Endothelial cell of umbilical vein (primary cell): ENCODE measurements at regions not wholly inside any gene's neighbourhood (a gene's known extent, or its start where the extent isn't known, plus 50 kb on each side); places are given as distances from the start of the nearest gene placed in this dataset.

Source experiments
- BruUV-seq: library from RNA; stranded (reverse); fragments of 400-500 nt; replicated peaks from 2 replicates; lab custom pipeline; 2021; lab: Mats Ljungman, UMichigan
- CTCF ChIA-PET: fragments of 300-600, 350-600 bp; sonication (Branson Sonifier 250); formaldehyde crosslinking; loops from one replicate; lab custom pipeline; 2021; ENCODE audit warnings: antibody characterized with exemption, inconsistent platforms; lab: Charles Lee
- POLR2A ChIA-PET: fragments of 300-600, 350-600 bp; sonication (Branson Sonifier 250); formaldehyde crosslinking; loops from one replicate; lab custom pipeline; 2021; ENCODE audit warnings: antibody characterized with exemption, inconsistent platforms; lab: Charles Lee
- DNase-seq: peaks from one replicate; pipeline ENCODE4 v3.0.0-alpha.2; 2011; ENCODE audit warnings: low read depth, low spot score
- FAIRE-seq: peaks from 2 replicates; lab custom pipeline; 2011; peaks lifted over from hg19 to GRCh38; lab: Jason Lieb, UNC
- H2AFZ ChIP-seq: 2 replicates; pipeline ENCODE4 v1.6.0; 2012; ENCODE audit warnings: low read depth, low read length, control low read depth, inconsistent platforms
- H3K27ac ChIP-seq: 2 replicates; pipeline ENCODE4 v1.5.1; 2011; ENCODE audit warnings: low read depth, mild to moderate bottlenecking, control low read depth, low read length, moderate library complexity; ENCODE audit not compliant: insufficient read depth
- H3K27me3 ChIP-seq, 2 experiments: 2 replicates each; pipeline versions ENCODE4 v1.6.0 to v1.6.1; 2011; ENCODE audit warnings: low read length in 2 of 2, mixed read lengths in 1 of 2; ENCODE audit not compliant: control insufficient read depth in 2 of 2, insufficient read depth in 2 of 2
- H3K36me3 ChIP-seq, 2 experiments: 2 replicates in 1 of 2; 3 replicates in 1 of 2; pipeline ENCODE4 v1.5.1; 2011; ENCODE audit warnings: low read length in 2 of 2, mild to moderate bottlenecking in 1 of 2, moderate library complexity in 1 of 2; ENCODE audit not compliant: control insufficient read depth in 2 of 2, insufficient read depth in 2 of 2; ENCODE audit errors: extremely low read depth in 1 of 2
- H3K4me1 ChIP-seq: 3 replicates; pipeline ENCODE4 v1.5.1; 2011; ENCODE audit warnings: mild to moderate bottlenecking, low read length; ENCODE audit not compliant: control insufficient read depth, insufficient read depth; ENCODE audit errors: extremely low read depth
- H3K4me2 ChIP-seq: 2 replicates; pipeline ENCODE4 v1.6.1; 2011; ENCODE audit warnings: low read length, control low read depth, mixed read lengths; ENCODE audit not compliant: insufficient read depth
- H3K4me3 ChIP-seq, 3 experiments: fragments of 200-600 bp in 1 of 3; sonication (generic), shearing (Covaris generic) in 1 of 3; replicated peaks in 1 of 3; 2 replicates each; pipeline ENCODE4 v1.5.1; 2011 to 2016; ENCODE audit warnings: control low read depth in 3 of 3, low read length in 3 of 3, mild to moderate bottlenecking in 2 of 3, inconsistent platforms in 1 of 3, low read depth in 1 of 3, moderate library complexity in 1 of 3; ENCODE audit not compliant: insufficient read depth in 1 of 3
- H3K79me2 ChIP-seq: 2 replicates; pipeline ENCODE4 v1.6.0; 2012; ENCODE audit warnings: low read length, inconsistent platforms; ENCODE audit not compliant: control insufficient read depth, insufficient read depth
- H3K9ac ChIP-seq: replicated peaks from 2 replicates; pipeline ENCODE3; 2011; ENCODE audit warnings: low read length, control low read depth; ENCODE audit not compliant: insufficient read depth; ENCODE audit errors: extremely low read depth
- H3K9me1 ChIP-seq: replicated peaks from 3 replicates; pipeline ENCODE4 v1.6.0; 2011; ENCODE audit warnings: mild to moderate bottlenecking, low read length; ENCODE audit not compliant: control insufficient read depth, insufficient read depth; ENCODE audit errors: extremely low read depth
- H3K9me3 ChIP-seq: replicated peaks from 2 replicates; pipeline ENCODE4 v1.5.1; 2012; ENCODE audit warnings: low read length, inconsistent platforms; ENCODE audit not compliant: control insufficient read depth, insufficient read depth
- H4K20me1 ChIP-seq: replicated peaks from 2 replicates; pipeline ENCODE3; 2011; ENCODE audit warnings: mild to moderate bottlenecking, low read length; ENCODE audit not compliant: control insufficient read depth, insufficient read depth; ENCODE audit errors: extremely low read depth
- EZH2 ChIP-seq: IDR thresholded peaks from 2 replicates; pipeline ENCODE4 v1.6.1; 2012; ENCODE audit warnings: borderline replicate concordance, low read depth, mild to moderate bottlenecking, moderate library complexity, low read length, inconsistent platforms; ENCODE audit not compliant: severe bottlenecking
- FOS ChIP-seq: IDR thresholded peaks from 2 replicates; pipeline ENCODE4 v1.6.1; 2011; ENCODE audit warnings: mild to moderate bottlenecking, low read length, moderate library complexity, borderline replicate concordance; ENCODE audit not compliant: insufficient read depth
- GATA2 ChIP-seq: IDR thresholded peaks from 2 replicates; pipeline ENCODE4 v1.7.0; 2011; ENCODE audit warnings: low read depth, mild to moderate bottlenecking, moderate library complexity, mixed read lengths, low read length; ENCODE audit not compliant: insufficient read length, insufficient read depth
- JUN ChIP-seq: IDR thresholded peaks from 2 replicates; pipeline ENCODE4 v1.6.1; 2011; ENCODE audit warnings: borderline replicate concordance, low read depth; ENCODE audit not compliant: insufficient read length, insufficient read depth
- MYC ChIP-seq: IDR thresholded peaks from one replicate; pipeline ENCODE4 v1.6.1; 2011; ENCODE audit warnings: mild to moderate bottlenecking, low read depth, low read length
- POLR2A ChIP-seq: IDR thresholded peaks from 2 replicates; pipeline ENCODE4 v1.6.1; 2012; ENCODE audit warnings: low read depth, mild to moderate bottlenecking, control low read depth, low read length
- POLR2AphosphoS5 ChIP-seq: IDR thresholded peaks from 2 replicates; pipeline ENCODE4 v1.6.1; 2012; ENCODE audit warnings: low read depth, mild to moderate bottlenecking, control low read depth, low read length, moderate library complexity; ENCODE audit not compliant: insufficient read depth
- dilution Hi-C: fragments of 300-500 bp; cut with MboI; formaldehyde crosslinking; loops from one replicate; pipeline ENCODE4 v1.15.0; 2019; ENCODE audit warnings: low sequenced_read_pairs; ENCODE audit not compliant: extremely low pct_ligation_motif_present
- intact Hi-C: fragments of 100-400 bp; cut with micrococcal nuclease; formaldehyde crosslinking; loops from one replicate; pipeline ENCODE4 v1.10.0; 2022
- TF ChIP-seq, protein P1 (sequence below), 2 donors: IDR thresholded peaks; 1 replicate in 1 of 2; 2 replicates in 1 of 2; pipeline ENCODE4 v1.5.1; 2011; ENCODE audit warnings: low read length in 2 of 2, mild to moderate bottlenecking in 2 of 2, moderate library complexity in 2 of 2, control low read depth in 1 of 2, inconsistent platforms in 1 of 2, low read depth in 1 of 2; ENCODE audit not compliant: insufficient read depth in 1 of 2; ENCODE audit errors: extremely low read depth in 1 of 2
- TF ChIP-seq, protein P2 (sequence below): IDR thresholded peaks from 2 replicates; pipeline ENCODE4 v1.6.1; 2011; ENCODE audit not compliant: insufficient read depth, insufficient read length

DNA sequence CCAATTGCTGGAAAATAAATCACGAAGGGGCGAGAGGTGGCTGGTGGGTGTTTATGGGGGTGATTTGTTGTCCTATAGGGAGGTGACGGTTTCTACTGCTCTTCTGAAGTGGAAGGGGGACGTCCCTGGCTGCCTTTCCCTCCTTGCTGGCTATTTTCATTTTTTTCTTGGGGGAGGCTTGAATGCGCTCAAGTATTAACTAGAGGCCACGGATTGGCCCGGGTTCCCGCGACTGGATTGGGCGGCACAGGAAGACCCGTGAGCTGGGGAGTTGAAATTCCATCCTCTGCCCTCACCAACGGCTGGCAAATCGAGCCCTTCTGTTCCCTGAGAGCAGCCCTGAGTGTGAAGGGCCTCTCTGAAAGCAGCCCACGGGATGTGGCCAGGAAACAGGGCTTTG, 176.5 kb upstream of the SPRED2 start:
- no peaks in the 10 kb centered on the region for H3K4me1 ChIP-seq
- H3K9me3 ChIP-seq = no peaks in the 10 kb centered on the region
- dilution Hi-C loops (no loop called here), intact Hi-C loops (no loop called here)
- CTCF ChIA-PET = no interaction called here
- H3K4me3 ChIP-seq = no peak overlapping the region
- FAIRE-seq (no peak), DNase-seq (no peak)
- H2AFZ ChIP-seq = no peak overlapping the region
- BruUV-seq = no TSS peak
- H3K27ac ChIP-seq = no peak overlapping the region
- no peaks in the 10 kb centered on the region for H3K36me3 ChIP-seq
- POLR2A ChIA-PET = no interaction called here
- H3K79me2 ChIP-seq = no peaks in the 10 kb centered on the region
- H4K20me1 ChIP-seq = no peaks in the 10 kb centered on the region
- peaks cover 22% of the 10 kb centered on the region in 2 experiments for H3K27me3 ChIP-seq
- TF ChIP-seq, protein P1, sequence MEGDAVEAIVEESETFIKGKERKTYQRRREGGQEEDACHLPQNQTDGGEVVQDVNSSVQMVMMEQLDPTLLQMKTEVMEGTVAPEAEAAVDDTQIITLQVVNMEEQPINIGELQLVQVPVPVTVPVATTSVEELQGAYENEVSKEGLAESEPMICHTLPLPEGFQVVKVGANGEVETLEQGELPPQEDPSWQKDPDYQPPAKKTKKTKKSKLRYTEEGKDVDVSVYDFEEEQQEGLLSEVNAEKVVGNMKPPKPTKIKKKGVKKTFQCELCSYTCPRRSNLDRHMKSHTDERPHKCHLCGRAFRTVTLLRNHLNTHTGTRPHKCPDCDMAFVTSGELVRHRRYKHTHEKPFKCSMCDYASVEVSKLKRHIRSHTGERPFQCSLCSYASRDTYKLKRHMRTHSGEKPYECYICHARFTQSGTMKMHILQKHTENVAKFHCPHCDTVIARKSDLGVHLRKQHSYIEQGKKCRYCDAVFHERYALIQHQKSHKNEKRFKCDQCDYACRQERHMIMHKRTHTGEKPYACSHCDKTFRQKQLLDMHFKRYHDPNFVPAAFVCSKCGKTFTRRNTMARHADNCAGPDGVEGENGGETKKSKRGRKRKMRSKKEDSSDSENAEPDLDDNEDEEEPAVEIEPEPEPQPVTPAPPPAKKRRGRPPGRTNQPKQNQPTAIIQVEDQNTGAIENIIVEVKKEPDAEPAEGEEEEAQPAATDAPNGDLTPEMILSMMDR (IDR thresholded peaks at IDR 0.05; ENCODE audit: extremely low read depth in 1 of 2, insufficient read depth in 1 of 2, low read depth in 1 of 2, low read length in 2 of 2) = no peak
- TF ChIP-seq POLR2AphosphoS5 = no peak
- TF ChIP-seq FOS = no peak
- no peaks in the 10 kb centered on the region for H3K9me1 ChIP-seq
- H3K9ac ChIP-seq = no peak overlapping the region
- H3K4me2 ChIP-seq = no peak overlapping the region

GRCh38 chr2:65608466-65608865, 176.1 kb upstream of the SPRED2 start:
- TF ChIP-seq JUN (no peak), GATA2 (no peak), EZH2 (no peak), FOS (no peak), POLR2A (no peak), MYC (no peak), POLR2AphosphoS5 (no peak)
- TF ChIP-seq, protein P1 (IDR thresholded peaks at IDR 0.05; ENCODE audit: extremely low read depth in 1 of 2, insufficient read depth in 1 of 2, low read depth in 1 of 2, low read length in 2 of 2) = no peak
- TF ChIP-seq, protein P2, sequence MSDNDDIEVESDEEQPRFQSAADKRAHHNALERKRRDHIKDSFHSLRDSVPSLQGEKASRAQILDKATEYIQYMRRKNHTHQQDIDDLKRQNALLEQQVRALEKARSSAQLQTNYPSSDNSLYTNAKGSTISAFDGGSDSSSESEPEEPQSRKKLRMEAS = no peak
- H3K4me2 ChIP-seq = no peak overlapping the region
- H3K79me2 ChIP-seq = no peaks in the 10 kb centered on the region
- H3K9me3 ChIP-seq = no peaks in the 10 kb centered on the region
- no peak for FAIRE-seq
- no peaks in the 10 kb centered on the region for H4K20me1 ChIP-seq
- ChIA-PET POLR2A (no interaction called here), CTCF (no interaction called here)
- intact Hi-C loops (no loop called here), dilution Hi-C loops (no loop called here)
- no peak overlapping the region for H3K27ac ChIP-seq
- no peak overlapping the region for H3K4me3 ChIP-seq
- no peaks in the 10 kb centered on the region for H3K36me3 ChIP-seq
- peaks cover 22% of the 10 kb centered on the region in 2 experiments for H3K27me3 ChIP-seq
- no peak overlapping the region for H2AFZ ChIP-seq
- no peaks in the 10 kb centered on the region for H3K4me1 ChIP-seq
- no peak for DNase-seq
- H3K9me1 ChIP-seq = no peaks in the 10 kb centered on the region
- no peak overlapping the region for H3K9ac ChIP-seq
- BruUV-seq = no TSS peak
